Activated B cell treated with CpG ODN at 0.5 μM for 24 hours (primary cell): ENCODE measurements at regions not wholly inside any gene's neighbourhood (a gene's known extent, or its start where the extent isn't known, plus 50 kb on each side); places are given as distances from the start of the nearest gene placed in this dataset.

Source experiments
- ATAC-seq: fragments of 200-7000 bp; cut with Tn5 transposase; one replicate; pipeline ENCODE4 v1.10.0; 2021; ENCODE audit warnings: low read depth, mild to moderate bottlenecking, moderate library complexity
- CTCF ChIA-PET: fragments of 350-600 bp; sonication (Branson Sonifier 250); formaldehyde crosslinking; loops from one replicate; lab custom pipeline; 2021; ENCODE audit warnings: antibody characterized with exemption; lab: Charles Lee
- POLR2A ChIA-PET: fragments of 350-600 bp; sonication (Branson Sonifier 250); formaldehyde crosslinking; loops from one replicate; lab custom pipeline; 2021; ENCODE audit warnings: antibody characterized with exemption; lab: Charles Lee
- DNase-seq: peaks from one replicate; pipeline ENCODE4 v3.0.0; 2022
- H3K27ac Mint-ChIP-seq: one replicate; pipeline ENCODE4 v1.8.0; 2020; ENCODE audit warnings: mixed read lengths
- H3K27me3 Mint-ChIP-seq: one replicate; pipeline ENCODE4 v1.8.0; 2021; ENCODE audit warnings: mixed read lengths
- H3K36me3 Mint-ChIP-seq: one replicate; pipeline ENCODE4 v1.8.0; 2021; ENCODE audit warnings: low read depth, mixed read lengths
- H3K4me1 Mint-ChIP-seq: one replicate; pipeline ENCODE4 v1.8.0; 2021; ENCODE audit warnings: mixed read lengths
- H3K4me3 Mint-ChIP-seq: one replicate; pipeline ENCODE4 v1.8.0; 2020; ENCODE audit warnings: mild to moderate bottlenecking, mixed read lengths
- H3K9me3 Mint-ChIP-seq: one replicate; pipeline ENCODE4 v1.8.0; 2020; ENCODE audit warnings: mixed read lengths
- intact Hi-C: fragments of 100-400 bp; cut with micrococcal nuclease; formaldehyde crosslinking; loops from one replicate; pipeline ENCODE4 v1.15.1; 2024
- TF ChIP-seq, protein P1 (sequence below): fragments of 200-600 bp; IDR thresholded peaks from one replicate; pipeline ENCODE4 v1.8.0; 2022; ENCODE audit warnings: antibody characterized with exemption, mild to moderate bottlenecking

DNA sequence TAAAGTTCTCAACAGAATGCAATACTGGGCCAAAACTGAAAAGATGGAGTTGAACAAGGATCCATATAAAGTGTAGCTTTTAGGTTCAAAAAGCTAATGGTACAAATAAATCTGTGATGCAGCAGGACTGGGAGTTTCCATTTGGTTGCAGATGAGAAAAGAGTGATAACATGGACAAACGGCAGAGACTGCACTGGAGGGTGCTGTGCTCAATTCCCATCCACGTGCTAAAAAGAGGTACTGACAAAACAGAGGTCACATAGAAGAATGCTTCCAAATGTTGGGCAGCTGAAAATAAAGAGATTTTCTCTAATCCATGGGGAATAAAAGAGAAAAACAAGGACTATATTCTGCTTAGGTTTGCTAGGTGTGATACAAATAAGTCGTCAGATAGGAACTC is 461.6 kb downstream of the LIG4 start:
- ATAC-seq (no peak), DNase-seq (no peak)
- intact Hi-C loops, result no loop called here
- ChIA-PET CTCF (no interaction called here), POLR2A (no interaction called here)
- H3K4me1 Mint-ChIP-seq, result no peaks in the 10 kb centered on the region
- no peak overlapping the region for H3K27ac Mint-ChIP-seq
- no peaks in the 10 kb centered on the region for H3K9me3 Mint-ChIP-seq
- no peaks in the 10 kb centered on the region for H3K36me3 Mint-ChIP-seq
- TF ChIP-seq, protein P1, sequence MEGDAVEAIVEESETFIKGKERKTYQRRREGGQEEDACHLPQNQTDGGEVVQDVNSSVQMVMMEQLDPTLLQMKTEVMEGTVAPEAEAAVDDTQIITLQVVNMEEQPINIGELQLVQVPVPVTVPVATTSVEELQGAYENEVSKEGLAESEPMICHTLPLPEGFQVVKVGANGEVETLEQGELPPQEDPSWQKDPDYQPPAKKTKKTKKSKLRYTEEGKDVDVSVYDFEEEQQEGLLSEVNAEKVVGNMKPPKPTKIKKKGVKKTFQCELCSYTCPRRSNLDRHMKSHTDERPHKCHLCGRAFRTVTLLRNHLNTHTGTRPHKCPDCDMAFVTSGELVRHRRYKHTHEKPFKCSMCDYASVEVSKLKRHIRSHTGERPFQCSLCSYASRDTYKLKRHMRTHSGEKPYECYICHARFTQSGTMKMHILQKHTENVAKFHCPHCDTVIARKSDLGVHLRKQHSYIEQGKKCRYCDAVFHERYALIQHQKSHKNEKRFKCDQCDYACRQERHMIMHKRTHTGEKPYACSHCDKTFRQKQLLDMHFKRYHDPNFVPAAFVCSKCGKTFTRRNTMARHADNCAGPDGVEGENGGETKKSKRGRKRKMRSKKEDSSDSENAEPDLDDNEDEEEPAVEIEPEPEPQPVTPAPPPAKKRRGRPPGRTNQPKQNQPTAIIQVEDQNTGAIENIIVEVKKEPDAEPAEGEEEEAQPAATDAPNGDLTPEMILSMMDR, result no peak
- no peak overlapping the region for H3K4me3 Mint-ChIP-seq
- H3K27me3 Mint-ChIP-seq, result no peaks in the 10 kb centered on the region

DNA sequence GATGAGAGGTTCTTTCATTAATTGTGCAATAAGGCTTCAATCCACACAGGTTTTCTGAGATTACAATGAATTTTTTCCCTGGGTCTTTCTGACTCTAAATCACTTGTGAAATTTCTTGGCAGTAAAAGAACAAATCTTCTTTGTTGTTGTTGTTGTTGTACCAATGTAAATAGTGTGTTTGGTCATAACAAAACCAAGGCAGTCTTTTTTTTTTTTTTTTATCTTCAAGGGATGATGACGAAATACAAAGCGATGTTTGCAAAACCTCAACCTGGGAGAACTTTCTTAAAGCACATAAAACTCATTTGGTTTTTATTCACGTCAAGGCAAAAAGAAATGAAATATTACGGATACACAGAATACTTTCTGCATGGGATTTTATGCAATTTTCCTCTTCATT is 462.0 kb downstream of the LIG4 start:
- Mint-ChIP-seq H3K9me3 (no peaks in the 10 kb centered on the region), H3K4me3 (no peak overlapping the region), H3K36me3 (no peaks in the 10 kb centered on the region), H3K27ac (no peak overlapping the region), H3K4me1 (no peaks in the 10 kb centered on the region), H3K27me3 (no peaks in the 10 kb centered on the region)
- TF ChIP-seq, protein P1, result no peak
- intact Hi-C loops, result no loop called here
- no peak for DNase-seq
- no peak for ATAC-seq
- CTCF ChIA-PET, result no interaction called here
- POLR2A ChIA-PET, result no interaction called here

DNA sequence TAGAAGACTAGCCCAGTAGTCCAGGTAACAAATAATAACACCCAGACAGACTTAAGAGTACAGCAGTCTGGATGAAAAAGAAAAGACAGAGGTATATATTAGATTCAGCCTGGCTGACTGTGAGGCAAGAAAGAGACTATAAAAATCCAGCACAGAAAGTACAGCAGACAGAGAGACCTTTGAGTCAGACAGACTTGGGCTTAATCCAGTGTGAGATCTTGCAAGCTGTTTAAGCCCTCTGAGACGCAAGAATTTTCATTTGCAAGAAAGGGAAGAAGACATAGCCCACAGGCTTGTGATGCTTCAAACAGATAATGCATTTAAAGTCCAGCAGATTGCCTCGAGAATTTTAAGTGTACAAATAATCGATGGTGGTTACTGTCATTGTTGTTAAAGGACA is 471.4 kb downstream of the LIG4 start:
- Mint-ChIP-seq H3K4me1 (no peaks in the 10 kb centered on the region), H3K36me3 (no peaks in the 10 kb centered on the region), H3K4me3 (no peak overlapping the region), H3K9me3 (peaks cover 4% of the 10 kb centered on the region), H3K27me3 (no peaks in the 10 kb centered on the region), H3K27ac (no peak overlapping the region)
- ChIA-PET POLR2A (no interaction called here), CTCF (no interaction called here)
- no peak for ATAC-seq
- intact Hi-C loops, result no loop called here
- TF ChIP-seq, protein P1, result no peak
- no peak for DNase-seq

GRCh38 chr13:107743526-107743925 is 471.8 kb downstream of the LIG4 start:
- Mint-ChIP-seq H3K27ac (no peak overlapping the region), H3K9me3 (peaks cover 4% of the 10 kb centered on the region), H3K36me3 (no peaks in the 10 kb centered on the region), H3K4me1 (no peaks in the 10 kb centered on the region), H3K27me3 (no peaks in the 10 kb centered on the region), H3K4me3 (no peak overlapping the region)
- TF ChIP-seq, protein P1, result no peak
- intact Hi-C loops, result no loop called here
- CTCF ChIA-PET, result no interaction called here
- DNase-seq, result no peak
- POLR2A ChIA-PET, result no interaction called here
- ATAC-seq, result no peak

DNA sequence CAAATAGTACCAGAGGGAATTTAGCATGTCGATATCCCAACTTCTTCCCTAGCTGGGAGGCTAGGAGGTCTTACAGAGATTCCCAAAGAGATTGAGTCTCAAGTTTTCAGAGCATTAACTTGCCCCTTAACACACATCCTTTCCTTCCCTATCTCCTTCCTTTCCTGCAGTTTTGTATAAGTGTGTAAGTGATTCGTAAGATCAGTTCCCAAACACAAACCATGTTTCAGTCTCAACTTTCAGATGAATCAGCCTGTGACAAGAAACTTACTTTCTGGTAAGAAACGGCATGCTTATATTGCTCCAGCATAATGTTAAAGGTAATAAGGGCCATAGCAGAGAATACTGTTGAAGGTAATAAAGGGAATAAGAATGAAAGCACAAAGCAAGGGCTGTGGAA is 472.2 kb downstream of the LIG4 start:
- Mint-ChIP-seq H3K9me3 (peaks cover 6% of the 10 kb centered on the region), H3K36me3 (no peaks in the 10 kb centered on the region), H3K27me3 (no peaks in the 10 kb centered on the region), H3K4me1 (no peaks in the 10 kb centered on the region), H3K27ac (no peak overlapping the region), H3K4me3 (no peak overlapping the region)
- ChIA-PET CTCF (no interaction called here), POLR2A (no interaction called here)
- no peak for DNase-seq
- intact Hi-C loops, result no loop called here
- ATAC-seq, result no peak
- TF ChIP-seq, protein P1, result no peak
